Astrocyte (in vitro differentiated cells and primary cell): ENCODE measurements at regions not wholly inside any gene's neighbourhood (a gene's known extent, or its start where the extent isn't known, plus 50 kb on each side); places are given as distances from the start of the nearest gene placed in this dataset.
"Not testable (repeated sequence)": the region's sequence is repeated elsewhere in the genome, so short reads cannot be mapped to it uniquely, and the experiment has no call there.

Source experiments
- CTCF ChIP-seq: IDR thresholded peaks from 2 replicates; pipeline ENCODE4 v1.5.1; 2011; ENCODE audit warnings: low read depth, mild to moderate bottlenecking, inconsistent platforms, low read length, moderate library complexity; ENCODE audit not compliant: insufficient read depth
- EZH2 ChIP-seq: IDR thresholded peaks from 2 replicates; pipeline ENCODE4 v1.6.1; 2012; ENCODE audit warnings: mild to moderate bottlenecking, low read length, inconsistent platforms; ENCODE audit not compliant: insufficient read depth

- not testable (repeated sequence) for TF ChIP-seq EZH2, CTCF
Observed at GRCh38 chr11:89585046-89585445, 93.9 kb upstream of the NOX4 start.
